Fibroblast of mammary gland (primary cell): ENCODE measurements at regions not wholly inside any gene's neighbourhood (a gene's known extent, or its start where the extent isn't known, plus 50 kb on each side); places are given as distances from the start of the nearest gene placed in this dataset.

Source experiments
- DNase-seq: peaks from one replicate; pipeline ENCODE4 v3.0.0-alpha.2; 2010; ENCODE audit warnings: low read depth
- H3K4me3 ChIP-seq: 2 replicates; pipeline ENCODE4 v1.5.1; 2011; ENCODE audit warnings: low read depth, mild to moderate bottlenecking, low read length, moderate library complexity; ENCODE audit not compliant: control insufficient read depth
- TF ChIP-seq, protein P1 (sequence below): conservative IDR thresholded peaks from 2 replicates; pipeline ENCODE4 v1.5.1; 2011; ENCODE audit warnings: low read depth, low read length, inconsistent platforms; ENCODE audit not compliant: control insufficient read depth, insufficient read depth

DNA sequence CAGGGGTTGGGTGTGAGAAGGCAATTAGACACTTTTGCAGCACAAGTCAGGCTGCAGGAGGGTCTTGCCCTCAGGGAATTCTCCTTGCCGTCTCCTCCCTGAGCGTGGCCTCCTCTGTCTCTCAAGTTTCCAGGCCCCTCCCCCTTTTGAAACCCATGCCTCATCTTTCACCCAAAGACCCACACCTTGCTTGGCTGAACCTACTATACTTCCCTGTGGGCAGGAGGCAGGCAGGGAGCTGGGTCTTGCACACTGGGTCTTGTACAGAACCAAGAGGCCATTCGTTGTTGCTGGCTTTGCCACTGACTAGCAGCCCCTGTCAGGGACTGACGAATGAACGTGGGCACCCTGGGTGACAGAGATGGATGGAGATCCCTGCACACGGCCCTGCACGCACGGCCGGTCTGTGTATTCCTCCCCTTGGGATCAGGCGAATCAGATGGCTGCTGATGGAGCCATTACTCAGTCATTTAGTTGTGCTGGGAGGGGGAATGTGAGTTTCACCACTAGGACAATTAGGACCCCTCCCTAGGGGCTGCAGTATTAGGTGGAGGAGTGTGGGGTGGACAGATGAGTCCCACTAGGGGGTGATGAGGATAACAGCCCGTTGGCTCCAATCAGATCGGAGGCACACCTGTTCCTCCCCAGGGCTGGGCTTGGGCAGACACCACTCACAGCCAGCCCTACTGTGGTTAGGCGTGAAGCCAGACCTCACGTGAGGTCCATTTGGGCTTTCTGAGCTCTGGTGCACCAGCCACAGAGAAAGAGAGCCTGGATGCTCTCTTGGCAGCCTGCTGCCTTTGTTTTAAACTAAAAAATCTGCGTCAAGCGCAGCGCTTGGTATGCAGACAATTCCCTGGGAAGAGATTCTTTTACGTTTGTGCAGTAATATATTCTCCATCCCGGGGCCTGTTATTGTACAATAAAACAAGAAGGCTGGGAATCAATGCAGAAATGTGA lies 167.7 kb upstream of the WSCD1 start:
- no peak overlapping the region for H3K4me3 ChIP-seq
- TF ChIP-seq, protein P1, sequence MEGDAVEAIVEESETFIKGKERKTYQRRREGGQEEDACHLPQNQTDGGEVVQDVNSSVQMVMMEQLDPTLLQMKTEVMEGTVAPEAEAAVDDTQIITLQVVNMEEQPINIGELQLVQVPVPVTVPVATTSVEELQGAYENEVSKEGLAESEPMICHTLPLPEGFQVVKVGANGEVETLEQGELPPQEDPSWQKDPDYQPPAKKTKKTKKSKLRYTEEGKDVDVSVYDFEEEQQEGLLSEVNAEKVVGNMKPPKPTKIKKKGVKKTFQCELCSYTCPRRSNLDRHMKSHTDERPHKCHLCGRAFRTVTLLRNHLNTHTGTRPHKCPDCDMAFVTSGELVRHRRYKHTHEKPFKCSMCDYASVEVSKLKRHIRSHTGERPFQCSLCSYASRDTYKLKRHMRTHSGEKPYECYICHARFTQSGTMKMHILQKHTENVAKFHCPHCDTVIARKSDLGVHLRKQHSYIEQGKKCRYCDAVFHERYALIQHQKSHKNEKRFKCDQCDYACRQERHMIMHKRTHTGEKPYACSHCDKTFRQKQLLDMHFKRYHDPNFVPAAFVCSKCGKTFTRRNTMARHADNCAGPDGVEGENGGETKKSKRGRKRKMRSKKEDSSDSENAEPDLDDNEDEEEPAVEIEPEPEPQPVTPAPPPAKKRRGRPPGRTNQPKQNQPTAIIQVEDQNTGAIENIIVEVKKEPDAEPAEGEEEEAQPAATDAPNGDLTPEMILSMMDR, result no peak
- no peak for DNase-seq

GRCh38 chr17:5911919-5912318 lies 158.3 kb upstream of the WSCD1 start:
- no peak for DNase-seq
- TF ChIP-seq, protein P1, result no peak
- no peak overlapping the region for H3K4me3 ChIP-seq

- no peak overlapping the region for H3K4me3 ChIP-seq
- TF ChIP-seq, protein P1, result no peak
- no peak for DNase-seq
Measured at GRCh38 chr17:5913032-5913531, 157.1 kb upstream of the WSCD1 start.

- DNase-seq, result no peak
- no peak overlapping the region for H3K4me3 ChIP-seq
- TF ChIP-seq, protein P1, result no peak
Measured at GRCh38 chr17:5913641-5914040, 156.5 kb upstream of the WSCD1 start.

GRCh38 chr17:5915337-5915736 lies 154.8 kb upstream of the WSCD1 start:
- H3K4me3 ChIP-seq, result no peak overlapping the region
- TF ChIP-seq, protein P1, result no peak
- DNase-seq, result no peak

DNA sequence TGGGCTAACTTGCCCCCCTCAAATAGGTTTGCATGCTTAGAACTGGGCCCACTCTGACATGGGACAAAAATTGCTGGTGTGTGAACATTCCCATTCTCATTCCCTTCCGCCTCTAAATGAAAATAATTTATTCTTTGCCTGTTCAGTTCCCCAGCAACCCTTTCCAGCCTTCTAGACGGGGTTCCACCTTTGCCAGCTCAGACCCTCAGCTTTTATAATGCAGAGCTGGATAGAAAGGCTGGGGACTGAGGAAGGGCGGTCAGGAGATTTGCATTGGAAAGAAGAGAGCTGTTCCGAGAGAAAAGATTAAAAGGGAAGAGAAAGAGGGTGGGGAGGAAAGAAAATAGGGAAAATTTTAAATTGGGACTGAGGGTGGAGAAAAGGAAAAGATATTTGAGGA lies 151.1 kb upstream of the WSCD1 start:
- H3K4me3 ChIP-seq, result no peak overlapping the region
- DNase-seq, result no peak
- TF ChIP-seq, protein P1, result no peak
